ENCODE measurements at regions not wholly inside any gene's neighbourhood (a gene's known extent, or its start where the extent isn't known, plus 50 kb on each side); places are given as distances from the start of the nearest gene placed in this dataset.

- TF ChIP-seq, protein P1, sequence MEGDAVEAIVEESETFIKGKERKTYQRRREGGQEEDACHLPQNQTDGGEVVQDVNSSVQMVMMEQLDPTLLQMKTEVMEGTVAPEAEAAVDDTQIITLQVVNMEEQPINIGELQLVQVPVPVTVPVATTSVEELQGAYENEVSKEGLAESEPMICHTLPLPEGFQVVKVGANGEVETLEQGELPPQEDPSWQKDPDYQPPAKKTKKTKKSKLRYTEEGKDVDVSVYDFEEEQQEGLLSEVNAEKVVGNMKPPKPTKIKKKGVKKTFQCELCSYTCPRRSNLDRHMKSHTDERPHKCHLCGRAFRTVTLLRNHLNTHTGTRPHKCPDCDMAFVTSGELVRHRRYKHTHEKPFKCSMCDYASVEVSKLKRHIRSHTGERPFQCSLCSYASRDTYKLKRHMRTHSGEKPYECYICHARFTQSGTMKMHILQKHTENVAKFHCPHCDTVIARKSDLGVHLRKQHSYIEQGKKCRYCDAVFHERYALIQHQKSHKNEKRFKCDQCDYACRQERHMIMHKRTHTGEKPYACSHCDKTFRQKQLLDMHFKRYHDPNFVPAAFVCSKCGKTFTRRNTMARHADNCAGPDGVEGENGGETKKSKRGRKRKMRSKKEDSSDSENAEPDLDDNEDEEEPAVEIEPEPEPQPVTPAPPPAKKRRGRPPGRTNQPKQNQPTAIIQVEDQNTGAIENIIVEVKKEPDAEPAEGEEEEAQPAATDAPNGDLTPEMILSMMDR (IDR thresholded peaks at IDR 0.05) = no peak
- no peak for TF ChIP-seq POLR2A (IDR thresholded peaks at IDR 0.05)
- no peak for TF ChIP-seq EP300 (IDR thresholded peaks at IDR 0.05)
- no peak for TF ChIP-seq POLR2AphosphoS5 (IDR thresholded peaks at IDR 0.05)
Observed at GRCh38 chr13:91241221-91241933, 106.1 kb upstream of the MIR17HG start.

Data from gastroesophageal sphincter (tissue), 3 donors.